HepG2 (cell line): ENCODE measurements at regions not wholly inside any gene's neighbourhood (a gene's known extent, or its start where the extent isn't known, plus 50 kb on each side); places are given as distances from the start of the nearest gene placed in this dataset.

Experiments used
- ATAC-seq: fragments of 200-7000 bp; cut with Tn5 transposase; 3 replicates; pipeline ENCODE4 v1.9.1; 2020; ENCODE audit warnings: mild to moderate bottlenecking, moderate library complexity
- BruUV-seq: library from RNA; stranded (reverse); fragments of 400-500 nt; replicated peaks from 2 replicates; lab custom pipeline; 2021; lab: Mats Ljungman, UMichigan
- CTCF ChIA-PET: fragments of 300-600 bp; formaldehyde crosslinking; extraction: SDS; loops from one replicate; lab custom pipeline; 2021; ENCODE audit warnings: low total read pairs, inconsistent platforms, low intra/inter-chr PET ratio; lab: Yijun Ruan, JAX
- POLR2A ChIA-PET: fragments of 350-600 bp; sonication (Branson Sonifier 250); formaldehyde crosslinking; loops from one replicate; lab custom pipeline; 2020; ENCODE audit warnings: antibody characterized with exemption, inconsistent platforms; lab: Yijun Ruan, JAX
- DNase-seq: peaks from one replicate; pipeline ENCODE4 v3.0.0-alpha.2; 2015; ENCODE audit warnings: low spot score
- FAIRE-seq: peaks from 3 replicates; lab custom pipeline; 2011; peaks lifted over from hg19 to GRCh38; lab: Jason Lieb, UNC
- H2AFZ ChIP-seq: one replicate; pipeline ENCODE4 v1.6.1; 2011; ENCODE audit warnings: low read length, inconsistent platforms
- H3K27ac ChIP-seq: fragments of 300-600 bp; 3 replicates; pipeline ENCODE4 v1.8.0; 2011; ENCODE audit warnings: mixed run types, mild to moderate bottlenecking, mixed read lengths, low read length, inconsistent platforms; ENCODE audit not compliant: insufficient read depth; ENCODE audit errors: extremely low read length
- H3K27me3 ChIP-seq, 2 experiments: fragments of 200-600 bp in 1 of 2; 2 replicates in 1 of 2; 3 replicates in 1 of 2; pipeline versions ENCODE4 v1.6.0 to v1.8.0; 2011; ENCODE audit warnings: low read length in 2 of 2, mild to moderate bottlenecking in 2 of 2, moderate library complexity in 2 of 2, inconsistent platforms in 1 of 2; ENCODE audit not compliant: insufficient read depth in 2 of 2, control insufficient read depth in 1 of 2
- H3K36me3 ChIP-seq, 2 experiments: fragments of 200-600 bp in 1 of 2; replicated peaks in 1 of 2; 2 replicates in 1 of 2; 3 replicates in 1 of 2; pipeline versions ENCODE4 v1.5.1 to v1.8.0; 2011; ENCODE audit warnings: low read length in 2 of 2, inconsistent platforms in 1 of 2; ENCODE audit not compliant: insufficient read depth in 2 of 2, control insufficient read depth in 1 of 2
- H3K4me1 ChIP-seq: 2 replicates; pipeline ENCODE4 v1.5.1; 2012; ENCODE audit warnings: low read length, inconsistent platforms; ENCODE audit not compliant: insufficient read depth
- H3K4me2 ChIP-seq: 2 replicates; pipeline ENCODE4 v1.6.0; 2011; ENCODE audit warnings: low read depth, low read length, inconsistent platforms
- H3K4me3 ChIP-seq, 3 experiments: fragments of 200-600 bp in 1 of 3; sonication (generic), shearing (Covaris generic) in 1 of 3; replicated peaks in 1 of 3; 2 replicates each; pipeline ENCODE4 v1.5.1; 2011 to 2016; ENCODE audit warnings: low read length in 3 of 3, inconsistent platforms in 2 of 3, low read depth in 2 of 3, mild to moderate bottlenecking in 2 of 3, control low read depth in 1 of 3, mixed read lengths in 1 of 3; ENCODE audit not compliant: insufficient read depth in 1 of 3
- H3K79me2 ChIP-seq: one replicate; pipeline ENCODE4 v1.6.1; 2011; ENCODE audit warnings: low read length, inconsistent platforms; ENCODE audit not compliant: insufficient read depth
- H3K9ac ChIP-seq: 2 replicates; pipeline ENCODE4 v1.6.0; 2011; ENCODE audit warnings: mild to moderate bottlenecking, low read depth, low read length, inconsistent platforms; ENCODE audit not compliant: insufficient read depth
- H3K9me3 ChIP-seq: 2 replicates; pipeline ENCODE4 v1.5.1; 2012; ENCODE audit warnings: mild to moderate bottlenecking, low read length
- H4K20me1 ChIP-seq: 2 replicates; pipeline ENCODE4 v1.6.0; 2011; ENCODE audit warnings: inconsistent platforms, mild to moderate bottlenecking, low read length, moderate library complexity; ENCODE audit not compliant: insufficient read depth
- ATF7 ChIP-seq, 2 experiments: fragments of 450-650 bp in 1 of 2; sonication (generic) in 1 of 2; formaldehyde crosslinking in 1 of 2; IDR thresholded peaks; 2 replicates each; pipeline versions ENCODE4 v1.4.0 to v1.6.1; 2016 to 2020; ENCODE audit warnings: antibody characterized with exemption in 1 of 2, mild to moderate bottlenecking in 1 of 2, missing genetic modification reagents in 1 of 2
- CREB1 ChIP-seq, 2 experiments: fragments of 450-650 bp in 1 of 2; IDR thresholded peaks; 2 replicates each; pipeline ENCODE4 v1.6.1; 2016 to 2017; ENCODE audit warnings: control low read depth in 1 of 2, mild to moderate bottlenecking in 1 of 2, missing compliant biosample characterization in 1 of 2, missing genetic modification characterization in 1 of 2
- HCFC1 ChIP-seq: fragments of 150-350 bp; IDR thresholded peaks from 2 replicates; pipeline ENCODE4 v1.6.1; 2014; ENCODE audit warnings: low read depth, low read length
- MEIS1 ChIP-seq: sonication (generic); formaldehyde crosslinking; IDR thresholded peaks from 2 replicates; pipeline ENCODE4 v1.9.0; 2021; ENCODE audit warnings: mild to moderate bottlenecking, missing genetic modification reagents, moderate library complexity, borderline replicate concordance
- STAG1 ChIP-seq: sonication (generic); formaldehyde crosslinking; IDR thresholded peaks from 2 replicates; pipeline ENCODE4 v1.4.0; 2020; ENCODE audit warnings: missing genetic modification reagents
- ZFP62 ChIP-seq: sonication (generic); formaldehyde crosslinking; IDR thresholded peaks from 2 replicates; pipeline ENCODE4 v1.4.0; 2020; ENCODE audit warnings: missing genetic modification reagents
- ZNF569 ChIP-seq: sonication (generic); formaldehyde crosslinking; IDR thresholded peaks from 2 replicates; pipeline ENCODE4 v1.5.0; 2020; ENCODE audit warnings: mild to moderate bottlenecking, missing genetic modification reagents, moderate library complexity, borderline replicate concordance
- ZSCAN31 ChIP-seq: sonication (generic); formaldehyde crosslinking; IDR thresholded peaks from 2 replicates; pipeline ENCODE4 v1.5.0; 2020; ENCODE audit warnings: low read depth, mild to moderate bottlenecking, missing genetic modification reagents
- WGBS: methylation state at CpG from one replicate; pipeline ENCODE4 v1.1.6; 2017; ENCODE audit warnings: low lambda C conversion rate; 5-methylcytosine and 5-hydroxymethylcytosine counted together
- in situ Hi-C: cut with HindIII; loops from 2 replicates; pipeline ENCODE4 v1.10.0; 2017; ENCODE audit warnings: low pct_unique_long_range_greater_than_20kb; ENCODE audit not compliant: extremely low pct_ligation_motif_present
- intact Hi-C: fragments of 100-400 bp; cut with micrococcal nuclease; formaldehyde crosslinking; loops from one replicate; pipeline ENCODE4 v1.10.0; 2022; ENCODE audit not compliant: unreplicated experiment
- TF ChIP-seq, protein P1 (sequence below): sonication (generic); formaldehyde crosslinking; IDR thresholded peaks from 2 replicates; pipeline ENCODE4 v1.8.1; 2023; ENCODE audit warnings: mild to moderate bottlenecking, inconsistent platforms, moderate library complexity, missing genetic modification reagents, borderline replicate concordance
- TF ChIP-seq, protein P2 (sequence below): sonication (generic); formaldehyde crosslinking; IDR thresholded peaks from 2 replicates; pipeline ENCODE4 v1.4.0; 2020; ENCODE audit warnings: mild to moderate bottlenecking, missing genetic modification reagents, borderline replicate concordance

DNA sequence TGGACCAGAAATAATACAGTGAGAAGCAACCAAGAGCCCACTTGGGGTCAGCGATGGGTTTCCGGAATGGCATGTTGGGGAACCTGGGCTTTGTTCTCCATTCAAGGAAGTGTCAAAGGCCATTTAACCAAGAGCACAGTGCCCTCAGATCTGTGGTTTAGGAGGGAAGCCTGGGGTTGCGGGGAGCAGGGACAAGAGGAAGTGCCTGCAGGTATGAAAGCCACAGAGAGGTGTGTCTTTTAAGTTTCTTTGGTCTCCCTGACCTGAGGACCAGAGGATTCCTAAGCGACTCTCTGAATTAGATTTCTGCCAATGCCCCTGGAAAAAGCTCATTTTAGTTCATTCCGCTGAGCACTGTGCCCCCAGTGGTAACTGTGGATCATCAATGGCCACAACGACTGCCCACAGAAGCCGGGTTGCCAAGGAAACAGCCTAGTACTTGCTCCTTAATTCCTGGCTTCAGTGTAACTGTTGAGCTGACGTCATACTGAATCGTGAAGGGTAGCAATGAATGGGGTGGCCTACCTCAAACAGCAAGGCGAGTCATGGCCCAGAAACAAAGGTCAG lies 107.3 kb upstream of the SPIN1 start:
- no peaks in the 10 kb centered on the region for H4K20me1 ChIP-seq
- no peak overlapping the region for H2AFZ ChIP-seq
- 0 out of 5 replicates have a peak, but pooled peaks cover 0 to 6% of the 10 kb centered on the region in 2 experiments for H3K27me3 ChIP-seq
- peaks cover 21% of the 10 kb centered on the region for H3K9me3 ChIP-seq
- H3K4me1 ChIP-seq = no peaks in the 10 kb centered on the region
- no peak overlapping the region for H3K27ac ChIP-seq
- intact Hi-C loops = no loop called here
- no peak for TF ChIP-seq ZSCAN31
- TF ChIP-seq, protein P1, sequence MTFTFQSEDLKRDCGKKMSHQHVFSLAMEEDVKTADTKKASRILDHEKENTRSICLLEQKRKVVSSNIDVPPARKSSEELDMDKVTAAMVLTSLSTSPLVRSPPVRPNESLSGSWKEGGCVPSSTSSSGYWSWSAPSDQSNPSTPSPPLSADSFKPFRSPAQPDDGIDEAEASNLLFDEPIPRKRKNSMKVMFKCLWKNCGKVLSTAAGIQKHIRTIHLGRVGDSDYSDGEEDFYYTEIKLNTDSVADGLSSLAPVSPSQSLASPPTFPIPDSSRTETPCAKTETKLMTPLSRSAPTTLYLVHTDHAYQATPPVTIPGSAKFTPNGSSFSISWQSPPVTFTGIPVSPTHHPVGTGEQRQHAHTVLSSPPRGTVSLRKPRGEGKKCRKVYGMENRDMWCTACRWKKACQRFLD (CRISPR knock-in tag) = no peak
- TF ChIP-seq ATF7 (IDR thresholded peaks at IDR 0.05) = peak; percentile 15; the same call in 1 of the 2 replicates
- TF ChIP-seq ATF7 (CRISPR knock-in tag; IDR thresholded peaks at IDR 0.05) = no peak
- TF ChIP-seq STAG1 = peak; percentile 23; the same call in 1 of the 2 replicates
- TF ChIP-seq MEIS1 = no peak
- TF ChIP-seq HCFC1 = no peak
- TF ChIP-seq CREB1 (IDR thresholded peaks at IDR 0.05) = peak; percentile 72
- TF ChIP-seq CREB1 (CRISPR knock-in tag; IDR thresholded peaks at IDR 0.05) = no peak
- no peak for TF ChIP-seq ZFP62 (CRISPR knock-in tag)
- TF ChIP-seq, protein P2, sequence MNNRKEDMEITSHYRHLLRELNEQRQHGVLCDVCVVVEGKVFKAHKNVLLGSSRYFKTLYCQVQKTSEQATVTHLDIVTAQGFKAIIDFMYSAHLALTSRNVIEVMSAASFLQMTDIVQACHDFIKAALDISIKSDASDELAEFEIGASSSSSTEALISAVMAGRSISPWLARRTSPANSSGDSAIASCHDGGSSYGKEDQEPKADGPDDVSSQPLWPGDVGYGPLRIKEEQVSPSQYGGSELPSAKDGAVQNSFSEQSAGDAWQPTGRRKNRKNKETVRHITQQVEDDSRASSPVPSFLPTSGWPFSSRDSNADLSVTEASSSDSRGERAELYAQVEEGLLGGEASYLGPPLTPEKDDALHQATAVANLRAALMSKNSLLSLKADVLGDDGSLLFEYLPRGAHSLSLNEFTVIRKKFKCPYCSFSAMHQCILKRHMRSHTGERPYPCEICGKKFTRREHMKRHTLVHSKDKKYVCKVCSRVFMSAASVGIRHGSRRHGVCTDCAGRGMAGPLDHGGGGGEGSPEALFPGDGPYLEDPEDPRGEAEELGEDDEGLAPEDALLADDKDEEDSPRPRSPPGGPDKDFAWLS (CRISPR knock-in tag) = no peak
- no peak for TF ChIP-seq ZNF569 (CRISPR knock-in tag)
- H3K4me3 ChIP-seq = no peak overlapping the region
- no peak for FAIRE-seq
- no peak overlapping the region for H3K9ac ChIP-seq
- DNase-seq = no peak
- H3K79me2 ChIP-seq = no peaks in the 10 kb centered on the region
- no TSS peak for BruUV-seq
- ChIA-PET POLR2A (no interaction called here), CTCF (no interaction called here)
- H3K36me3 ChIP-seq = no peaks in the 10 kb centered on the region
- in situ Hi-C loops = no loop called here
- no peak for ATAC-seq
- no peak overlapping the region for H3K4me2 ChIP-seq
- 53% methylated on average over 10 of the region's 10 CpGs for WGBS
